MV-4-11 (cell line): ENCODE measurements at regions not wholly inside any gene's neighbourhood (a gene's known extent, or its start where the extent isn't known, plus 50 kb on each side); places are given as distances from the start of the nearest gene placed in this dataset.
"Not testable (repeated sequence)": the region's sequence is repeated elsewhere in the genome, so short reads cannot be mapped to it uniquely, and the experiment has no call there.

Experiments
- DNase-seq: peaks from one replicate; lab custom pipeline; 2025; lab: John Stamatoyannopoulos, UW

GRCh38 chr1:2851918-2852317, 50.4 kb upstream of the TTC34 start:
- DNase-seq, result not testable (repeated sequence)

GRCh38 chr1:2853711-2854110, 52.2 kb upstream of the TTC34 start:
- DNase-seq, result no peak

GRCh38 chr1:2854151-2854550, 52.7 kb upstream of the TTC34 start:
- no peak for DNase-seq

GRCh38 chr1:2854611-2855010, 53.1 kb upstream of the TTC34 start:
- DNase-seq, result no peak

- no peak for DNase-seq
Observed at GRCh38 chr1:2855206-2856065, 53.9 kb upstream of the TTC34 start.

GRCh38 chr1:2856066-2856390, 54.5 kb upstream of the TTC34 start:
- no peak for DNase-seq

- DNase-seq, result no peak
Observed at GRCh38 chr1:2856676-2857375, 55.3 kb upstream of the TTC34 start.

GRCh38 chr1:2857521-2857920, 56.0 kb upstream of the TTC34 start:
- DNase-seq, result no peak

- DNase-seq, result no peak
Observed at GRCh38 chr1:2858676-2859075, 57.2 kb upstream of the TTC34 start.

GRCh38 chr1:2859219-2859880, 57.9 kb upstream of the TTC34 start:
- DNase-seq, result no peak

- DNase-seq, result no peak
Observed at GRCh38 chr1:2859881-2860430, 58.5 kb upstream of the TTC34 start.

- no peak for DNase-seq
Observed at GRCh38 chr1:2860476-2861142, 59.1 kb upstream of the TTC34 start.

GRCh38 chr1:2861143-2861987, 59.9 kb upstream of the TTC34 start:
- no peak for DNase-seq

GRCh38 chr1:2861988-2862813, 60.7 kb upstream of the TTC34 start:
- DNase-seq, result no peak

GRCh38 chr1:2862814-2863647, 61.5 kb upstream of the TTC34 start:
- DNase-seq, result no peak

- no peak for DNase-seq
Observed at GRCh38 chr1:2863648-2863963, 62.1 kb upstream of the TTC34 start.

GRCh38 chr1:2864203-2864905, 62.9 kb upstream of the TTC34 start:
- no peak for DNase-seq

GRCh38 chr1:2865000-2865399, 63.5 kb upstream of the TTC34 start:
- no peak for DNase-seq
